GM20000 (cell line): ENCODE measurements at regions not wholly inside any gene's neighbourhood (a gene's known extent, or its start where the extent isn't known, plus 50 kb on each side); places are given as distances from the start of the nearest gene placed in this dataset.

Experiments used
- DNase-seq: peaks from one replicate; pipeline ENCODE4 v3.0.0; 2012; ENCODE audit warnings: low spot score
- TF ChIP-seq, protein P1 (sequence below): IDR thresholded peaks from 2 replicates; pipeline ENCODE4 v1.5.1; 2012; ENCODE audit warnings: mild to moderate bottlenecking, control low read depth; ENCODE audit errors: extremely low read depth, missing control alignments

DNA sequence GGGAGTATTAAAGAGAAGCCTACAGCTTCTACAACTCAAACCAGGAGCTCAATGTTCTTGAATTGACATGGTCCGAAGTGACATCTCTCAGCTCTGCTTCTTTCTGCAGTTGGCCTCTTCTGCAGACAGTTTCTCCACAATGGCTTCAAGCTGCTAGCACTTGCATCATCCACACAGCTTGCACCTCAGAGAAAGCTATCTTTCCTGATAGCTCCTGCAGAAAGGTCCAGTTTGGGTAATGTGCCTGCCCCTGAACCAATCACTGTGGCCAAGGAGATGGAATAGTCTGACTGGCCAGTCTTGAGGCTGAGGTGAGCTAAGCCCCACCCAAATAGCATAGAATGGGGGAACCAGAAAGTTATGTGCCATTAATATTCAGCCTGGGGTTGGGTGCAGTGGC is 95.8 kb upstream of the ABCA1 start:
- no peak for DNase-seq
- TF ChIP-seq, protein P1, sequence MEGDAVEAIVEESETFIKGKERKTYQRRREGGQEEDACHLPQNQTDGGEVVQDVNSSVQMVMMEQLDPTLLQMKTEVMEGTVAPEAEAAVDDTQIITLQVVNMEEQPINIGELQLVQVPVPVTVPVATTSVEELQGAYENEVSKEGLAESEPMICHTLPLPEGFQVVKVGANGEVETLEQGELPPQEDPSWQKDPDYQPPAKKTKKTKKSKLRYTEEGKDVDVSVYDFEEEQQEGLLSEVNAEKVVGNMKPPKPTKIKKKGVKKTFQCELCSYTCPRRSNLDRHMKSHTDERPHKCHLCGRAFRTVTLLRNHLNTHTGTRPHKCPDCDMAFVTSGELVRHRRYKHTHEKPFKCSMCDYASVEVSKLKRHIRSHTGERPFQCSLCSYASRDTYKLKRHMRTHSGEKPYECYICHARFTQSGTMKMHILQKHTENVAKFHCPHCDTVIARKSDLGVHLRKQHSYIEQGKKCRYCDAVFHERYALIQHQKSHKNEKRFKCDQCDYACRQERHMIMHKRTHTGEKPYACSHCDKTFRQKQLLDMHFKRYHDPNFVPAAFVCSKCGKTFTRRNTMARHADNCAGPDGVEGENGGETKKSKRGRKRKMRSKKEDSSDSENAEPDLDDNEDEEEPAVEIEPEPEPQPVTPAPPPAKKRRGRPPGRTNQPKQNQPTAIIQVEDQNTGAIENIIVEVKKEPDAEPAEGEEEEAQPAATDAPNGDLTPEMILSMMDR = no peak

DNA sequence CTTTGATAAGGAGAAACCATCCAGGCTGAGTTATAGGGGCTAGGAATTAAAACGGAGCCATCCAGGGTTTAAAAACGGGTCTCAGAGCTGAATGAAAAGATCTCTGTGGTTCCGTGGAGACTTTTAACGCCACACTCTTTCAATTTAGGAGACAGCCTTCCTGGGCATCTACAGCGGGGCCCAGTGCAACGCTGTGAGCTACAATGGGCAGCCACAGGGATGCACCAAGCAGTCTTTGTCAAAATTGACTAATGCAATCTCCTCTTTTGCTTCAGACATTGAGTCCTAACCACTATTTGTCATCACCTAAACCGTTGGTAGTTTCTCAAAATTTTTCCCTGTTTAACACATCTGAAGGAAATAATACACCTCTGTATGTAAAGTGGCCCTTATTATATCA is 96.6 kb upstream of the ABCA1 start:
- no peak for DNase-seq

DNA sequence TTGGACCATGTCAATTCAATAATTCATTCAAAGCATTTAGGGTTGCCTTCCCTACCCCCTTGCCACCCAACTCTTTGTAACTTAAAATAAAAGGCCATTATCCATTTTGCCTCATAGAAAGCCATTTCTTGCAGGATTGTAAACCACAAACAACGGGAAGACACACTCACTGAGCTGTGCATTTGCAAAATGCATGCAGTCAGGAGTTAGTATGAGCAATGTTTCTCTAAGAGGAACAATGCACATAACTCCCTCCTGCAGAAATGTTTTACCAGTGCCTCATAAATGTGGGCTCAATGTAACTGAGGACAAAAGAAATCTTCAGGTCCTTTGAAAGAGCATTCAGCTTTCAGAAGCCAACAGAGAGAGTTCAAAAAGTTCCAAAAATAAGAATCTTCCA is 98.5 kb upstream of the ABCA1 start:
- no peak for DNase-seq
- TF ChIP-seq, protein P1 = no peak

More for the DNA sequence above, 96.6 kb upstream of the ABCA1 start:
- TF ChIP-seq, protein P1 = no peak

DNA sequence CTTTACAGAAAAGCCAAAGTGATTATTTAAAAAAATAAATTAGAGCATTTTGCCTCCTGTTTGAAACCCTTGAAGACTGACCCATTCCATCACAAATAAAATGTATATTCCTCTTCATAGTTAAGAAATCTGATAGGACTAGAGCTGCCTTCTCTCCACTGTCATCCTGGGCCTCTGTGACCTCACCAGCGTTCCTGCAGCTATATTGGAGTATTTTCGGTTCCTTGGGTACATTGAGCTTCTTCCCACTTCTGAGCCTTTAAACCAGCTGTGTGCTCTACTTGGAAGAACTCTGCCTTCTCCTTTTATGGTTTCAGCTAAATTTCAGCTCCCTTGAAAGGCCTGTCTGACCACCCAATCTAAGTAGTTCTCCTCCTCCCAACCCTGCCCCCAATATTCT is 99.1 kb upstream of the ABCA1 start:
- DNase-seq = no peak
- TF ChIP-seq, protein P1 = no peak

DNA sequence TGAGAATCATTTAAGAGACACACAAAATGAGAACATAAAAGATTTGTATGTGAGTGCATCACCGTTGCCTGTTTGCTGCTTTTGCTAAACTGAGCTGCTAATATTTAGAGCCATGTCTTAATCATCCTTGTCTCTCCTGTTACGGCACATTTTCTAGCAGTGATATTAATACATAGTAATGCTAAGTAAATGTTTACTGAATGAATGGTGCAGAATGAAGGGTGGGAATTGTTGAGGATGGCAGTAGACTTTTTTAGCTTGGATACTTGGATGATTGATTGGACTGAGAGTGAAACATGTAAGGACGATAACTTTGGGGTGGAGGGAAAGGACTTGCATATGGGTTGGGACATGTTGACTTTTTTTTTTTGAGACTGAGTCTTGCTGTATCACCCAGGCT is 102.3 kb upstream of the ABCA1 start:
- DNase-seq = no peak
- TF ChIP-seq, protein P1 = no peak

DNA sequence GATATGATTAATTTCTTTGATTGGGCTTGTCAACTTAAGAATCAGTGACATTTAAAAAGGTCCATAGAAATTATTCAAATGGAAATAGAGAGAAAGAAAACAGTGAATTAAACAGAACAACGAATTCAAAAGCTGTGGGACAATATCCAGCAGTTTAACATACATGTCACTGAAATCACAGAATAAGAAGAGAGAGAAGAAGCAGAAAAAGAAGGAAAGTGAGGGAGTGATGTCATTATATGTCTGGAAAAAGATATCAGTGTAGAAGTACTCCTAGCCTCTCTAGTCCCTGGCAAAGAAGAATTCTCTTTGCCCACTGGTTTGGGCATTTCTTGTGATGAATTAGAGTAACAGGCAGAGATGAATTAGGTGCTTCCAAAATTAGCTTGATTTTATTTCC is 109.2 kb upstream of the ABCA1 start:
- TF ChIP-seq, protein P1 = no peak
- no peak for DNase-seq

DNA sequence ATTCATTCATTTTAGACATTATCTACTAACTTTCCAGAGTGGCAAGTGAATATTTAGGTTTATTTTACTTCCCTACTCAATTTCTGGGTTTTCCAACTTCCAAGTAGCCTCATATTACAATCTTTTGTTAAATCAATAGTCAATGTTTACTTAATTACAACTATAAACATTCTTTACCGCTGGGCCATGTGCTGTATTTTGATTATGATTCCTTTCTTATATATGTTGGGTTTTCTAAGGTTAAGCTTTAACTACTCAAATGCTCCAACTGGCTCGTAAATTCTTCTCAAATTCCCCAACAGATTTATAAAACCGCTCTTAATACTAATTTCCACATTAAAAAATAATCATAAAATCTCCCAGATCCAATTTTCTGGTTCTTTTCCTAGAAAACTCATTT is 110.1 kb upstream of the ABCA1 start:
- TF ChIP-seq, protein P1 = no peak
- no peak for DNase-seq
